ENCODE measurements at regions not wholly inside any gene's neighbourhood (a gene's known extent, or its start where the extent isn't known, plus 50 kb on each side); places are given as distances from the start of the nearest gene placed in this dataset.

DNA sequence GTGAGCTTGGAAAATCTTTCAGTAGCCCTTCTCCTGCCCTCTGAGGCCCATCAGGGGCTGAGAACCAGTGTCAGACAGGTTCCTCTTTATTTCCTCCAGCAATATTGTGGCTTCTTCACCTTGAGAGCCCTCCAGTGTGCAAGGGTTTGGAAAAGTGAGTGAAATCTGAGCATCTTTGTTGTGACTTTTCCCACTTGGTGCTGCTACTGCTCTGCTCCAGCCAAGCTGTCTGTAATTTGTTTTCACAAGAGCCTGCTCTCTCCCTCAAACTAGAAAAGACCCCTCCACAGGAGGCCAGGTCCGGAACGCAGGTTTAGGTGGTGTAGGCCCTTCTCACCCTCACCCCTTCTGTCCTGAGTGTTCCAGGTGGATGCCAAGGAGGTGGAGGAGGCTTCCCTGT, 57.4 kb upstream of the SPRY4 start:
- TF ChIP-seq, protein P1, sequence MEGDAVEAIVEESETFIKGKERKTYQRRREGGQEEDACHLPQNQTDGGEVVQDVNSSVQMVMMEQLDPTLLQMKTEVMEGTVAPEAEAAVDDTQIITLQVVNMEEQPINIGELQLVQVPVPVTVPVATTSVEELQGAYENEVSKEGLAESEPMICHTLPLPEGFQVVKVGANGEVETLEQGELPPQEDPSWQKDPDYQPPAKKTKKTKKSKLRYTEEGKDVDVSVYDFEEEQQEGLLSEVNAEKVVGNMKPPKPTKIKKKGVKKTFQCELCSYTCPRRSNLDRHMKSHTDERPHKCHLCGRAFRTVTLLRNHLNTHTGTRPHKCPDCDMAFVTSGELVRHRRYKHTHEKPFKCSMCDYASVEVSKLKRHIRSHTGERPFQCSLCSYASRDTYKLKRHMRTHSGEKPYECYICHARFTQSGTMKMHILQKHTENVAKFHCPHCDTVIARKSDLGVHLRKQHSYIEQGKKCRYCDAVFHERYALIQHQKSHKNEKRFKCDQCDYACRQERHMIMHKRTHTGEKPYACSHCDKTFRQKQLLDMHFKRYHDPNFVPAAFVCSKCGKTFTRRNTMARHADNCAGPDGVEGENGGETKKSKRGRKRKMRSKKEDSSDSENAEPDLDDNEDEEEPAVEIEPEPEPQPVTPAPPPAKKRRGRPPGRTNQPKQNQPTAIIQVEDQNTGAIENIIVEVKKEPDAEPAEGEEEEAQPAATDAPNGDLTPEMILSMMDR (IDR thresholded peaks at IDR 0.05 in 8 of 11, conservative IDR thresholded peaks at IDR 0.05 in 3 of 11), result no peak
- TF ChIP-seq POLR2A (IDR thresholded peaks at IDR 0.05), result no peak
